Astrocyte (in vitro differentiated cells and primary cell): ENCODE measurements at regions not wholly inside any gene's neighbourhood (a gene's known extent, or its start where the extent isn't known, plus 50 kb on each side); places are given as distances from the start of the nearest gene placed in this dataset.

Experiments
- DNase-seq: peaks from one replicate; pipeline ENCODE4 v3.0.0-alpha.2; 2010; ENCODE audit warnings: low read depth
- FAIRE-seq: peaks from 2 replicates; lab custom pipeline; 2011; peaks lifted over from hg19 to GRCh38; lab: Jason Lieb, UNC
- H2AFZ ChIP-seq: 2 replicates; pipeline ENCODE4 v1.6.0; 2012; ENCODE audit warnings: low read depth, low read length, inconsistent platforms
- H3K27ac ChIP-seq: 2 replicates; pipeline ENCODE4 v1.5.1; 2011; ENCODE audit warnings: low read depth, low read length, inconsistent platforms
- H3K27me3 ChIP-seq: 2 replicates; pipeline ENCODE4 v1.6.0; 2011; ENCODE audit warnings: low read length, inconsistent platforms; ENCODE audit not compliant: insufficient read depth
- H3K36me3 ChIP-seq: 2 replicates; pipeline ENCODE4 v1.5.1; 2011; ENCODE audit warnings: low read length, inconsistent platforms; ENCODE audit not compliant: insufficient read depth
- H3K4me1 ChIP-seq: 2 replicates; pipeline ENCODE4 v1.5.1; 2011; ENCODE audit warnings: low read length, inconsistent platforms; ENCODE audit not compliant: insufficient read depth
- H3K4me2 ChIP-seq: 2 replicates; pipeline ENCODE4 v1.6.0; 2012; ENCODE audit warnings: low read length, inconsistent platforms
- H3K4me3 ChIP-seq: 2 replicates; pipeline ENCODE4 v1.5.1; 2011; ENCODE audit warnings: low read depth, mild to moderate bottlenecking, low read length, inconsistent platforms; ENCODE audit not compliant: insufficient read depth
- H3K79me2 ChIP-seq: 2 replicates; pipeline ENCODE4 v1.6.0; 2012; ENCODE audit warnings: mild to moderate bottlenecking, low read length, inconsistent platforms; ENCODE audit not compliant: insufficient read depth
- H3K9ac ChIP-seq: 2 replicates; pipeline ENCODE4 v1.6.0; 2012; ENCODE audit warnings: mild to moderate bottlenecking, low read length, inconsistent platforms
- H3K9me3 ChIP-seq: 2 replicates; pipeline ENCODE4 v1.5.1; 2012; ENCODE audit warnings: low read depth, mild to moderate bottlenecking, low read length, inconsistent platforms; ENCODE audit not compliant: insufficient read depth
- H4K20me1 ChIP-seq: 2 replicates; pipeline ENCODE4 v1.6.0; 2012; ENCODE audit warnings: low read length, inconsistent platforms; ENCODE audit not compliant: insufficient read depth
- H3K27ac Mint-ChIP-seq: one replicate; pipeline ENCODE4 v1.8.0; 2021; ENCODE audit warnings: mild to moderate bottlenecking, mixed read lengths; ENCODE audit not compliant: unreplicated experiment
- H3K27me3 Mint-ChIP-seq: one replicate; pipeline ENCODE4 v1.8.0; 2021; ENCODE audit warnings: low read depth, mixed read lengths; ENCODE audit not compliant: unreplicated experiment
- H3K36me3 Mint-ChIP-seq: one replicate; pipeline ENCODE4 v1.8.0; 2021; ENCODE audit warnings: low read depth, mixed read lengths; ENCODE audit not compliant: unreplicated experiment
- H3K4me1 Mint-ChIP-seq: one replicate; pipeline ENCODE4 v1.8.0; 2021; ENCODE audit warnings: low read depth, mixed read lengths; ENCODE audit not compliant: unreplicated experiment
- H3K4me3 Mint-ChIP-seq: one replicate; pipeline ENCODE4 v1.8.0; 2021; ENCODE audit warnings: mild to moderate bottlenecking, moderate library complexity, mixed read lengths; ENCODE audit not compliant: unreplicated experiment
- H3K9me3 Mint-ChIP-seq: one replicate; pipeline ENCODE4 v1.8.0; 2021; ENCODE audit warnings: mild to moderate bottlenecking, mixed read lengths; ENCODE audit not compliant: unreplicated experiment
- CTCF ChIP-seq: IDR thresholded peaks from 2 replicates; pipeline ENCODE4 v1.5.1; 2011; ENCODE audit warnings: low read depth, mild to moderate bottlenecking, inconsistent platforms, low read length, moderate library complexity; ENCODE audit not compliant: insufficient read depth
- EZH2 ChIP-seq: IDR thresholded peaks from 2 replicates; pipeline ENCODE4 v1.6.1; 2012; ENCODE audit warnings: mild to moderate bottlenecking, low read length, inconsistent platforms; ENCODE audit not compliant: insufficient read depth

- H3K4me3 ChIP-seq, result no peak overlapping the region
- no peak overlapping the region for H2AFZ ChIP-seq
- H3K4me1 ChIP-seq, result no peaks in the 10 kb centered on the region
- no peak for TF ChIP-seq CTCF
- no peak for TF ChIP-seq EZH2
- H3K36me3 ChIP-seq, result no peaks in the 10 kb centered on the region
- DNase-seq (no peak), FAIRE-seq (no peak)
- no peak overlapping the region for H3K27ac ChIP-seq
- Mint-ChIP-seq H3K27me3 (peaks cover 4% of the 10 kb centered on the region), H3K27ac (no peak overlapping the region), H3K9me3 (no peaks in the 10 kb centered on the region), H3K36me3 (no peaks in the 10 kb centered on the region), H3K4me1 (peaks cover 10% of the 10 kb centered on the region), H3K4me3 (no peak overlapping the region)
- no peaks in the 10 kb centered on the region for H3K9me3 ChIP-seq
- no peaks in the 10 kb centered on the region for H4K20me1 ChIP-seq
- H3K79me2 ChIP-seq, result no peaks in the 10 kb centered on the region
- H3K27me3 ChIP-seq, result no peaks in the 10 kb centered on the region
- H3K9ac ChIP-seq, result no peak overlapping the region
- no peak overlapping the region for H3K4me2 ChIP-seq
Observed at GRCh38 chr2:215572341-215572848, 136.5 kb upstream of the FN1 start.

DNA sequence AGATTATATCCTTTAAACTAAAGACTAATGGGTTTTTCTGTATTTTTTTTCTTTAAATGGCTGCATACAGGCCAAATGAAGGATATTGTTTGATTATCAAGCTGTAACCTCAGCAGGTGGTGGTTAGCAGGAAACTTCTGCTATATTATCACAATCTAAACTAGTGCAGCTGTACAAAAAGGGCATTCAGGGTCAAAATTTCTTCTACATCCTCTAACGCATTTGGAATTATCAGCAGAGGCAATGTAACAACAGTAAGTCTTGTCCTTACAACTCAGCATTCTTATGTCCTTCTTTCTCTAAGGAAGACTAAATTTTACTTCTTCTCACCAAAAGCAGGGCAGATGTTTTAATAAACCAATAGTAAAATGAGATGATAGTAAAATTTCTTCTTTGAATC lies 135.8 kb upstream of the FN1 start:
- Histone ChIP-seq H3K79me2 (no peaks in the 10 kb centered on the region), H2AFZ (no peak overlapping the region), H3K27me3 (no peaks in the 10 kb centered on the region), H3K4me2 (no peak overlapping the region), H3K9me3 (no peaks in the 10 kb centered on the region), H3K4me3 (no peak overlapping the region), H4K20me1 (no peaks in the 10 kb centered on the region), H3K9ac (no peak overlapping the region), H3K36me3 (no peaks in the 10 kb centered on the region), H3K4me1 (no peaks in the 10 kb centered on the region), H3K27ac (no peak overlapping the region)
- H3K4me1 Mint-ChIP-seq, result peaks cover 10% of the 10 kb centered on the region
- TF ChIP-seq EZH2 (no peak), CTCF (no peak)
- H3K9me3 Mint-ChIP-seq, result no peaks in the 10 kb centered on the region
- DNase-seq (no peak), FAIRE-seq (no peak)
- H3K4me3 Mint-ChIP-seq, result no peak overlapping the region
- no peaks in the 10 kb centered on the region for H3K36me3 Mint-ChIP-seq
- H3K27ac Mint-ChIP-seq, result no peak overlapping the region
- H3K27me3 Mint-ChIP-seq, result peaks cover 4% of the 10 kb centered on the region

DNA sequence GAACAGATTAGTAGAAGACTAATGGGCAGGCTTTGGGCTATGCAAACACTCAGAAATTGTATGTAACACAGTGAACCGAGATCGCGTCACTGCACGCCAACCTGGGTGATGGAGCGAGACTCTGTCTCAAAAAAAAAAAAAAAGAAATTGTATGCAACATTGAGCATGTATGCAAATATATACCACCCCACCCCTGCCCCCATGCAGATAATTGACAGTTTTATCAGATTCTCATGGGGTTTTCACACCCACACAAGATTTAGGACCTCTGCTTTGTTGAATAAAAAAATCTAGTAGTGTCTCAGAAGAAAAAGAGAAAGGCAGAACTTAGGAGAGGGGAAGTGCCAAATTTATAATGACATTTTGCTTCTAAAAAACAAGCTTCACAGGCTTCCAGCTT lies 131.6 kb upstream of the FN1 start:
- Histone ChIP-seq H3K79me2 (no peaks in the 10 kb centered on the region), H3K27me3 (no peaks in the 10 kb centered on the region), H3K27ac (no peak overlapping the region), H3K36me3 (no peaks in the 10 kb centered on the region), H3K9me3 (no peaks in the 10 kb centered on the region), H3K9ac (no peak overlapping the region), H3K4me1 (no peaks in the 10 kb centered on the region), H3K4me2 (no peak overlapping the region), H2AFZ (no peak overlapping the region), H3K4me3 (no peak overlapping the region), H4K20me1 (no peaks in the 10 kb centered on the region)
- no peak overlapping the region for H3K4me3 Mint-ChIP-seq
- no peak overlapping the region for H3K27ac Mint-ChIP-seq
- H3K27me3 Mint-ChIP-seq, result peaks cover 4% of the 10 kb centered on the region
- FAIRE-seq (no peak), DNase-seq (no peak)
- peaks cover 24% of the 10 kb centered on the region for H3K4me1 Mint-ChIP-seq
- no peaks in the 10 kb centered on the region for H3K9me3 Mint-ChIP-seq
- no peak for TF ChIP-seq EZH2
- no peak for TF ChIP-seq CTCF
- no peaks in the 10 kb centered on the region for H3K36me3 Mint-ChIP-seq
